HG03354 (cell line): ENCODE measurements at regions not wholly inside any gene's neighbourhood (a gene's known extent, or its start where the extent isn't known, plus 50 kb on each side); places are given as distances from the start of the nearest gene placed in this dataset.
"Not testable (repeated sequence)": the region's sequence is repeated elsewhere in the genome, so short reads cannot be mapped to it uniquely, and the experiment has no call there.

Source experiments
- ATAC-seq: cut with Tn5 transposase; IDR thresholded peaks from one replicate; pipeline ENCODE4 v1.9.1; 2021; ENCODE audit warnings: mild to moderate bottlenecking; ENCODE audit not compliant: unreplicated experiment, poor library complexity, severe bottlenecking

- no peak for ATAC-seq
Observed at GRCh38 chr4:54561940-54562339, 95.8 kb upstream of the KIT start.

- ATAC-seq: peak; percentile 96
Observed at GRCh38 chr4:54566608-54567007, 91.1 kb upstream of the KIT start.

- ATAC-seq: no peak
Observed at GRCh38 chr4:54567327-54567726, 90.4 kb upstream of the KIT start.

- ATAC-seq: no peak
Observed at GRCh38 chr4:54568184-54568583, 89.6 kb upstream of the KIT start.

GRCh38 chr4:54570822-54571221, 86.9 kb upstream of the KIT start:
- ATAC-seq: no peak

- no peak for ATAC-seq
Observed at GRCh38 chr4:54571293-54572151, 86.2 kb upstream of the KIT start.

- no peak for ATAC-seq
Observed at GRCh38 chr4:54572152-54572542, 85.6 kb upstream of the KIT start.

GRCh38 chr4:54574500-54574899, 83.3 kb upstream of the KIT start:
- ATAC-seq: no peak

GRCh38 chr4:54575919-54576318, 81.8 kb upstream of the KIT start:
- no peak for ATAC-seq

- no peak for ATAC-seq
Observed at GRCh38 chr4:54581807-54582206, 76.0 kb upstream of the KIT start.

GRCh38 chr4:54585321-54586000, 72.3 kb upstream of the KIT start:
- no peak for ATAC-seq

- ATAC-seq: no peak
Observed at GRCh38 chr4:54586320-54586955, 71.3 kb upstream of the KIT start.

GRCh38 chr4:54587107-54587891, 70.5 kb upstream of the KIT start:
- no peak for ATAC-seq

- no peak for ATAC-seq
Observed at GRCh38 chr4:54588404-54588803, 69.4 kb upstream of the KIT start.

- no peak for ATAC-seq
Observed at GRCh38 chr4:54589586-54589985, 68.2 kb upstream of the KIT start.

- no peak for ATAC-seq
Observed at GRCh38 chr4:54593795-54594322, 63.9 kb upstream of the KIT start.

- ATAC-seq: no peak
Observed at GRCh38 chr4:54596201-54596600, 61.6 kb upstream of the KIT start.

GRCh38 chr4:54597678-54598077, 60.1 kb upstream of the KIT start:
- not testable (repeated sequence) for ATAC-seq

- not testable (repeated sequence) for ATAC-seq
Observed at GRCh38 chr4:54602175-54602574, 55.6 kb upstream of the KIT start.

GRCh38 chr4:54607067-54607466, 50.7 kb upstream of the KIT start:
- ATAC-seq: no peak
